Smooth muscle cell (in vitro differentiated cells): ENCODE measurements at regions not wholly inside any gene's neighbourhood (a gene's known extent, or its start where the extent isn't known, plus 50 kb on each side); places are given as distances from the start of the nearest gene placed in this dataset.

Experiments
- DNase-seq: peaks from one replicate; lab custom pipeline; 2025; ENCODE audit not compliant: unreplicated experiment; lab: John Stamatoyannopoulos, UW
- H2AFZ ChIP-seq: fragments of 200-600 bp; sonication (generic); 2 replicates; pipeline ENCODE4 v1.6.0; 2016; ENCODE audit warnings: antibody characterized with exemption, low read depth, mild to moderate bottlenecking
- H3F3A ChIP-seq: fragments of 200-600 bp; sonication (generic); 2 replicates; pipeline ENCODE4 v1.6.0; 2017; ENCODE audit warnings: antibody characterized with exemption, low read depth
- H3K27ac ChIP-seq: fragments of 200-600 bp; sonication (generic); 2 replicates; pipeline ENCODE4 v1.5.1; 2016; ENCODE audit warnings: low read depth, mild to moderate bottlenecking
- H3K27me3 ChIP-seq: fragments of 200-600 bp; sonication (generic); 2 replicates; pipeline ENCODE4 v1.6.1; 2016; ENCODE audit warnings: low read depth, mild to moderate bottlenecking
- H3K36me3 ChIP-seq: fragments of 200-600 bp; sonication (generic); 2 replicates; pipeline ENCODE4 v1.5.1; 2016; ENCODE audit warnings: low read depth
- H3K4me1 ChIP-seq: fragments of 200-600 bp; sonication (generic); 2 replicates; pipeline ENCODE4 v1.5.1; 2016; ENCODE audit warnings: low read depth
- H3K4me2 ChIP-seq: fragments of 200-600 bp; sonication (generic); 2 replicates; pipeline ENCODE4 v1.6.0; 2016; ENCODE audit warnings: mild to moderate bottlenecking
- H3K4me3 ChIP-seq: fragments of 200-600 bp; sonication (generic); 2 replicates; pipeline ENCODE4 v1.5.1; 2016; ENCODE audit warnings: mild to moderate bottlenecking
- H3K79me2 ChIP-seq: fragments of 200-600 bp; sonication (generic); 2 replicates; pipeline ENCODE4 v1.6.0; 2016; ENCODE audit warnings: low read depth, mild to moderate bottlenecking
- H3K9ac ChIP-seq: fragments of 200-600 bp; sonication (generic); 2 replicates; pipeline ENCODE4 v1.6.0; 2016; ENCODE audit warnings: low read depth
- H3K9me3 ChIP-seq: fragments of 200-600 bp; sonication (generic); replicated peaks from 2 replicates; pipeline ENCODE4 v1.5.1; 2016; ENCODE audit warnings: low read depth
- H4K20me1 ChIP-seq: fragments of 200-600 bp; sonication (generic); 2 replicates; pipeline ENCODE4 v1.6.0; 2016; ENCODE audit warnings: low read depth
- CTCF ChIP-seq: fragments of 200-600 bp; sonication (generic); IDR thresholded peaks from 2 replicates; pipeline ENCODE4 v1.5.1; 2017; ENCODE audit warnings: borderline replicate concordance, mild to moderate bottlenecking, antibody characterized with exemption; ENCODE audit not compliant: insufficient read depth, poor library complexity, severe bottlenecking
- WGBS: methylation state at CpG from one replicate; pipeline ENCODE4 v1.1.7; 2016; ENCODE audit warnings: low lambda C conversion rate; 5-methylcytosine and 5-hydroxymethylcytosine counted together

- no peaks in the 10 kb centered on the region for H3K27me3 ChIP-seq
- no peaks in the 10 kb centered on the region for H4K20me1 ChIP-seq
- peaks cover 8% of the 10 kb centered on the region for H3F3A ChIP-seq
- no peak overlapping the region for H3K27ac ChIP-seq
- WGBS: 71% methylated on average over 1 of the region's 1 CpG
- H3K79me2 ChIP-seq: no peaks in the 10 kb centered on the region
- no peaks in the 10 kb centered on the region for H3K36me3 ChIP-seq
- peak overlapping the region; percentile 11 for H2AFZ ChIP-seq
- no peak overlapping the region for H3K9ac ChIP-seq
- no peak for DNase-seq
- H3K4me2 ChIP-seq: no peak overlapping the region
- H3K4me3 ChIP-seq: no peak overlapping the region
- peaks cover 23% of the 10 kb centered on the region for H3K4me1 ChIP-seq
- no peaks in the 10 kb centered on the region for H3K9me3 ChIP-seq
- TF ChIP-seq CTCF: no peak
Measured at GRCh38 chr10:31130406-31130805, 98.7 kb upstream of the ZNF438 start.

- Histone ChIP-seq H3K27ac (no peak overlapping the region), H3K4me1 (peaks cover 24% of the 10 kb centered on the region), H3F3A (peaks cover 13% of the 10 kb centered on the region), H3K36me3 (no peaks in the 10 kb centered on the region), H3K9me3 (no peaks in the 10 kb centered on the region), H3K9ac (no peak overlapping the region), H3K27me3 (no peaks in the 10 kb centered on the region), H3K4me2 (no peak overlapping the region), H2AFZ (no peak overlapping the region), H3K4me3 (no peak overlapping the region), H3K79me2 (no peaks in the 10 kb centered on the region), H4K20me1 (no peaks in the 10 kb centered on the region)
- TF ChIP-seq CTCF: no peak
- WGBS: 100% methylated on average over 2 of the region's 2 CpGs
- DNase-seq: no peak
Measured at GRCh38 chr10:31131251-31131650, 99.6 kb upstream of the ZNF438 start.

GRCh38 chr10:31132681-31133244, 101.1 kb upstream of the ZNF438 start:
- Histone ChIP-seq H3F3A (peaks cover 17% of the 10 kb centered on the region), H3K27ac (no peak overlapping the region)
- 94% methylated on average over 5 of the region's 6 CpGs for WGBS

More at GRCh38 chr10:31132681-31133244, 101.1 kb upstream of the ZNF438 start:
- Histone ChIP-seq H3K9ac (no peak overlapping the region), H3K4me3 (no peak overlapping the region), H3K4me2 (no peak overlapping the region), H3K27me3 (no peaks in the 10 kb centered on the region), H3K36me3 (no peaks in the 10 kb centered on the region), H3K4me1 (peaks cover 33% of the 10 kb centered on the region), H2AFZ (no peak overlapping the region), H3K9me3 (no peaks in the 10 kb centered on the region), H3K79me2 (no peaks in the 10 kb centered on the region), H4K20me1 (no peaks in the 10 kb centered on the region)
- no peak for DNase-seq
- TF ChIP-seq CTCF: no peak
